Right lobe of liver (tissue), 6 donors: ENCODE measurements at regions not wholly inside any gene's neighbourhood (a gene's known extent, or its start where the extent isn't known, plus 50 kb on each side); places are given as distances from the start of the nearest gene placed in this dataset.

Source experiments
- ATAC-seq, 4 donors: fragments of 200-7000 bp; cut with Tn5 transposase; one replicate each; pipeline ENCODE4 v1.9.1; 2020; ENCODE audit warnings: mild to moderate bottlenecking in 4 of 4, moderate library complexity in 4 of 4
- DNase-seq, 3 donors: peaks; one replicate each; pipeline ENCODE4 v3.0.0-alpha.2; 2020
- H3K27ac ChIP-seq, 3 donors: fragments of 200-600 bp; one replicate each; pipeline ENCODE4 v1.8.0; 2022
- H3K27me3 ChIP-seq, 2 donors: fragments of 200-600 bp; one replicate each; pipeline ENCODE4 v1.8.0; 2022
- H3K36me3 ChIP-seq, 4 donors: fragments of 200-600 bp; sonication (generic) in 1 of 4; one replicate each; pipeline versions ENCODE4 v1.5.1 to v1.8.0; 2017 to 2022; ENCODE audit warnings: control low read depth in 1 of 4
- H3K4me1 ChIP-seq, 4 donors: fragments of 200-600 bp; sonication (generic) in 1 of 4; one replicate each; pipeline versions ENCODE4 v1.5.1 to v1.8.0; 2017 to 2022; ENCODE audit warnings: control low read depth in 1 of 4
- H3K4me3 ChIP-seq, 3 donors: fragments of 200-600 bp; one replicate each; pipeline ENCODE4 v1.8.0; 2022
- H3K9me3 ChIP-seq, 4 donors: fragments of 200-600 bp; sonication (generic) in 1 of 4; one replicate each; pipeline versions ENCODE4 v1.5.1 to v1.8.0; 2017 to 2022; ENCODE audit warnings: control low read depth in 1 of 4
- POLR2A ChIP-seq: fragments of 450-650 bp; IDR thresholded peaks from one replicate; pipeline ENCODE4 v1.6.1; 2017; ENCODE audit warnings: antibody characterized with exemption, mild to moderate bottlenecking
- WGBS: methylation state at CpG from one replicate; pipeline ENCODE4 v1.1.6; 2018; ENCODE audit warnings: low coverage, low lambda C conversion rate; ENCODE audit not compliant: insufficient coverage; ENCODE audit errors: missing lambda C conversion rate; 5-methylcytosine and 5-hydroxymethylcytosine counted together
- intact Hi-C, 2 donors: fragments of 100-400 bp; cut with DNase I; formaldehyde crosslinking; loops; one replicate each; pipeline versions ENCODE4 v1.11.2 to v1.14.1; 2022
- TF ChIP-seq, protein P1 (sequence below), 4 donors: fragments of 200-600 bp in 3 of 4; fragments of 450-650 bp in 1 of 4; IDR thresholded peaks; one replicate each; pipeline versions ENCODE4 v1.5.1 to v1.8.0; 2016 to 2022; ENCODE audit warnings: antibody characterized with exemption in 4 of 4, mild to moderate bottlenecking in 2 of 4
- donor health status: DM: no; HTN: yes; CAD: no.
- donor health status: DM: no; HTN: no; CAD: no.
- donor health status: DM: no; HTN: no; CAD: no.
- donor health status: DM: no; HTN: yes; CAD: no.
- donor health status: DM: no; HTN: yes; CAD: no.

DNA sequence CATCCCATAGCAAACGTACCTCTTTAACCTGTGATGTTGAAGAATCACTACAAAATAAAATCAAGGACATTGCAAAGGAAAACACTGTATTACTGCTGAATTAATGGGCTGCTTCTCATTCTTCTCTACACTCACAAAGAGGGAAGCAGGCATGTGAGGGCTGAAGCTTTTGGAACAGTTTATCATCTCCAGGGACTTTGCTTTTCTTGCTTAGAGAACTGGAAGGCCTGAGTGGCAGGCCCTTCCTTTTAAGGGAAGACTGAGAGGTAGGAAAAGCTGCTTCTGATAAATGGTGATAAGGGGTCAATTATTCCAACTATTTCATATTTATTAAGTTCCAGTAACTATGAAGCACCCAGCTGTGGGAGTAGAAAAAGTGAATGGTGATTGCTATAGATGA is 649.6 kb downstream of the NTRK3 start:
- no peak overlapping the region for H3K4me3 ChIP-seq
- H3K27me3 ChIP-seq = no peaks in the 10 kb centered on the region
- WGBS = 47% methylated on average over 1 of the region's 1 CpG
- H3K4me1 ChIP-seq = no peaks in the 10 kb centered on the region
- H3K9me3 ChIP-seq = no peaks in the 10 kb centered on the region
- TF ChIP-seq POLR2A = no peak
- TF ChIP-seq, protein P1, sequence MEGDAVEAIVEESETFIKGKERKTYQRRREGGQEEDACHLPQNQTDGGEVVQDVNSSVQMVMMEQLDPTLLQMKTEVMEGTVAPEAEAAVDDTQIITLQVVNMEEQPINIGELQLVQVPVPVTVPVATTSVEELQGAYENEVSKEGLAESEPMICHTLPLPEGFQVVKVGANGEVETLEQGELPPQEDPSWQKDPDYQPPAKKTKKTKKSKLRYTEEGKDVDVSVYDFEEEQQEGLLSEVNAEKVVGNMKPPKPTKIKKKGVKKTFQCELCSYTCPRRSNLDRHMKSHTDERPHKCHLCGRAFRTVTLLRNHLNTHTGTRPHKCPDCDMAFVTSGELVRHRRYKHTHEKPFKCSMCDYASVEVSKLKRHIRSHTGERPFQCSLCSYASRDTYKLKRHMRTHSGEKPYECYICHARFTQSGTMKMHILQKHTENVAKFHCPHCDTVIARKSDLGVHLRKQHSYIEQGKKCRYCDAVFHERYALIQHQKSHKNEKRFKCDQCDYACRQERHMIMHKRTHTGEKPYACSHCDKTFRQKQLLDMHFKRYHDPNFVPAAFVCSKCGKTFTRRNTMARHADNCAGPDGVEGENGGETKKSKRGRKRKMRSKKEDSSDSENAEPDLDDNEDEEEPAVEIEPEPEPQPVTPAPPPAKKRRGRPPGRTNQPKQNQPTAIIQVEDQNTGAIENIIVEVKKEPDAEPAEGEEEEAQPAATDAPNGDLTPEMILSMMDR (IDR thresholded peaks at IDR 0.05) = no peak
- no peak for DNase-seq
- no peaks in the 10 kb centered on the region for H3K36me3 ChIP-seq
- no peak overlapping the region for H3K27ac ChIP-seq
- no peak for ATAC-seq
- intact Hi-C loops = no loop called here

DNA sequence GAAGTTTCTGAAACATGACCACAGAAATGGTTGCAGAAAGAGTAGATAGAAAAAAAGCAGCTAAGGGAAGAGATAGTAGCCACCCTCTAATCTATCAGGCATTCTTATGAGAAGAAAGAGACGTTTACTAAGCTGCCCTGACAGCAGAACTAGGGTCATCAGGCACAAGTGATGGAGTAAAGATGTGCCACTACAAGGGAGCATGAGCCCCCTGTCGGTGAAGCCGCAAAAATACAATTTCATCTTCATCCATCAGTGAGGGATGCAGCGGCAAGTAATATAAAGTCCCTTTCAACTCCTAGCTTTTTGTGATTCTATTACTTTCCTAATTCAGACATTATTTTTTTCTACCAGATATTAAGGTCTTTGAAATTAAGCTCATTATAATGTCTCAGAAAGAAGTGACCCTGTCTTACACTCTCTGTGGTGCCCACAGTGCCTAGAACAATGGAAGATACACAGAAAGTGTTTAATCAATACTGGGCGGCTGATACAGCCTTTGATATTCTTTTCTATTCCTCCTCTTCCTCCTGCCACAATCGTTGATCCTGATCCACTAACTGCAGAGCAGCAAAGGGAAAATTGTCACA is 651.6 kb downstream of the NTRK3 start:
- WGBS = 22% methylated on average over 6 of the region's 6 CpGs
- ATAC-seq (no peak), DNase-seq (no peak)
- no peaks in the 10 kb centered on the region for H3K36me3 ChIP-seq
- TF ChIP-seq, protein P1 (IDR thresholded peaks at IDR 0.05) = peak; percentile 13 to 39 (median 26)
- no peak for TF ChIP-seq POLR2A
- H3K4me3 ChIP-seq = no peak overlapping the region
- H3K9me3 ChIP-seq = no peaks in the 10 kb centered on the region
- intact Hi-C loops = no loop called here
- H3K4me1 ChIP-seq = no peaks in the 10 kb centered on the region
- no peaks in the 10 kb centered on the region for H3K27me3 ChIP-seq
- no peak overlapping the region for H3K27ac ChIP-seq

GRCh38 chr15:87602371-87602770 is 654.2 kb downstream of the NTRK3 start:
- no peak overlapping the region for H3K27ac ChIP-seq
- no CpG with 5 or more reads among the region's 1 CpG for WGBS
- H3K4me1 ChIP-seq = no peaks in the 10 kb centered on the region
- H3K4me3 ChIP-seq = no peak overlapping the region
- no peaks in the 10 kb centered on the region for H3K9me3 ChIP-seq
- ATAC-seq (no peak), DNase-seq (no peak)
- H3K27me3 ChIP-seq = no peaks in the 10 kb centered on the region
- intact Hi-C loops = no loop called here
- TF ChIP-seq POLR2A = no peak
- TF ChIP-seq, protein P1 (IDR thresholded peaks at IDR 0.05) = no peak
- no peaks in the 10 kb centered on the region for H3K36me3 ChIP-seq

GRCh38 chr15:87599616-87600015 is 656.9 kb downstream of the NTRK3 start:
- 86% methylated on average over 4 of the region's 4 CpGs for WGBS
- no peak overlapping the region for H3K27ac ChIP-seq
- H3K4me1 ChIP-seq = no peaks in the 10 kb centered on the region
- intact Hi-C loops = no loop called here
- TF ChIP-seq, protein P1 (IDR thresholded peaks at IDR 0.05) = no peak
- no peak for TF ChIP-seq POLR2A
- H3K27me3 ChIP-seq = no peaks in the 10 kb centered on the region
- ATAC-seq = no peak
- H3K36me3 ChIP-seq = no peaks in the 10 kb centered on the region
- H3K4me3 ChIP-seq = no peak overlapping the region
- H3K9me3 ChIP-seq = no peaks in the 10 kb centered on the region
- no peak for DNase-seq
